ENCODE measurements at regions not wholly inside any gene's neighbourhood (a gene's known extent, or its start where the extent isn't known, plus 50 kb on each side); places are given as distances from the start of the nearest gene placed in this dataset.

DNA sequence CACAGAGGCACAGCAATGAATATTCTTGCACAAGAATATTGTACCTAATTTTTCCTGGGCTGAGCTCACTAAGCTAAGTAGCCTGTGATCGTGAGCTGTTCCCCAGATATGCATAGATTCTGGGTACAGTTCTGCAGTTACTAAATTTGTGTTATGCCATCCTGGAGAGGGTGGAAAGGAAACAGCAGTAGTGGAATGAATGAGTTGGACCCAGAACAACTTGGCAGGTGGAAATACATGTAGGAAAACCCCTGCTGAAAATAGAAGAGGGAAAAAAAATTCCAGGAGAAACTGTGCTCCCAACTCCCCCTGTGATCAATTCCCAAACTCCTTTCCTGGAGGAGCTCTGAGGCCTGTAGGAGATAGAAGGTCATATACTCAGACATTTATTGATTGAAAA is 181.5 kb upstream of the MGAT5 start:
- Histone ChIP-seq H3K9ac (no peak overlapping the region), H3F3A (replicated peaks; ENCODE audit: insufficient read depth) (no peaks in the 10 kb centered on the region), H2AFZ (ENCODE audit: low read depth) (no peak overlapping the region), H3K27ac (ENCODE audit: low read depth in 2 of 2, low read length in 1 of 2) (no peak overlapping the region), H3K27me3 (ENCODE audit: insufficient read depth) (no peaks in the 10 kb centered on the region), H3K4me3 (ENCODE audit: low read depth in 2 of 2, low read length in 1 of 2) (no peak overlapping the region), H4K20me1 (ENCODE audit: insufficient read depth) (no peaks in the 10 kb centered on the region), H3K4me1 (ENCODE audit: control insufficient read depth in 1 of 2, insufficient read depth in 2 of 2, low read depth in 1 of 2, low read length in 1 of 2) (no peaks in the 10 kb centered on the region), H3K79me2 (ENCODE audit: insufficient read depth) (no peaks in the 10 kb centered on the region), H3K36me3 (replicated peaks in 1 of 2; ENCODE audit: control insufficient read depth in 1 of 2, insufficient read depth in 2 of 2, low read length in 1 of 2) (no peaks in the 10 kb centered on the region), H3K9me2 (no peaks in the 10 kb centered on the region), H3K4me2 (no peak overlapping the region), H3K9me3 (no peaks in the 10 kb centered on the region)
- CTCF ChIA-PET: interaction anchor here (1.0 kb wide), 1 partner anchor 47 kb away, joined by 3 read pairs; no protein-coding TSS in a partner anchor
- POLR2A ChIA-PET: no interaction called here
- TF ChIP-seq GATA2 (CRISPR knock-in tag; IDR thresholded peaks at IDR 0.05): no peak
- TF ChIP-seq, protein P1, sequence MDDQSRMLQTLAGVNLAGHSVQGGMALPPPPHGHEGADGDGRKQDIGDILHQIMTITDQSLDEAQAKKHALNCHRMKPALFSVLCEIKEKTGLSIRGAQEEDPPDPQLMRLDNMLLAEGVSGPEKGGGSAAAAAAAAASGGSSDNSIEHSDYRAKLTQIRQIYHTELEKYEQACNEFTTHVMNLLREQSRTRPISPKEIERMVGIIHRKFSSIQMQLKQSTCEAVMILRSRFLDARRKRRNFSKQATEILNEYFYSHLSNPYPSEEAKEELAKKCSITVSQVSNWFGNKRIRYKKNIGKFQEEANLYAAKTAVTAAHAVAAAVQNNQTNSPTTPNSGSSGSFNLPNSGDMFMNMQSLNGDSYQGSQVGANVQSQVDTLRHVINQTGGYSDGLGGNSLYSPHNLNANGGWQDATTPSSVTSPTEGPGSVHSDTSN (IDR thresholded peaks at IDR 0.05): no peak
- no peak for TF ChIP-seq CHD2 (IDR thresholded peaks at IDR 0.05; ENCODE audit: low read length, partially characterized antibody)
- WGBS (ENCODE audit: low lambda C conversion rate): 35% methylated on average over 1 of the region's 1 CpG
- DNase-seq: no peak

DNA sequence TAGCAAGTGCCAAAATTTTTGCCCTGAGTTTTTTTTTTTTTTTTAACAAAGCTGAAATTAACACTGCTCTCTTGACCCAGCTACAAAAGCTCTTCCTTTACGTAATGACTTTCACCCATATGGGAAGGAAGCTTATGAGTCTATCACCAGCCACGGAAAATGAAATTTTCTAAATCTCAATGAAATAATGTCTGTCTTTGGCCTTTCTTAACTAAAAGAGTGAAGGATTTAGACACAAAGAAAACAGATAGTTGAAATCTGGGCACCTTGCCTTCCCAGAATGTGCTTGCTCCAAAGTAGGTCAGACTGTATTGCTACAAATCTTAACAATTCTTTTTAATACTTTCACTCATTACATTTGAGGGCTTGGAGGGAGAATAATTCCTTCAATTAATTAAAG is 180.8 kb upstream of the MGAT5 start:
- WGBS (ENCODE audit: low lambda C conversion rate): 44% methylated on average over 2 of the region's 2 CpGs
- POLR2A ChIA-PET: no interaction called here

DNA sequence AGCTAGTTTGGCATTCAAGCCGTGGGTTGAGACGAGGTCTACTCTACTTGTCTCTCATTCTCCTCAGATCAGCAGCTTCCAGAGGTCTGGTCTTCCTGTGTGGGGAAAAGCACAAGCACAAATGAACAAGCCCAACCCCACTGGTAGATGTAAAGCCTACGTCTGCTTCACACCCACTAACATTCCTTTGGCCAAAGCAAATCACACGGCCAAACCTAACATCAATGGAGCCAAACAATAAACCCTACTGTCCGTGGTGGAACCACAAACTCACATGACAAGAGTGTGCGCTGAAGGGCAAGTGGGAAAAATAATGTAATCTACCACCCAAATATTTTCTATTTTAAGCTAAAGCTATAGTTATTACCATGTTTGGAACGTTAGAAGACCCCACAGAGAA is 179.3 kb upstream of the MGAT5 start:
- POLR2A ChIA-PET: no interaction called here
- Histone ChIP-seq H2AFZ (ENCODE audit: low read depth) (no peak overlapping the region), H3K79me2 (ENCODE audit: insufficient read depth) (no peaks in the 10 kb centered on the region), H3K4me3 (ENCODE audit: low read depth in 2 of 2, low read length in 1 of 2) (no peak overlapping the region), H3K9ac (no peak overlapping the region), H3K27ac (ENCODE audit: low read depth in 2 of 2, low read length in 1 of 2) (no peak overlapping the region), H3K27me3 (ENCODE audit: insufficient read depth) (no peaks in the 10 kb centered on the region), H3F3A (replicated peaks; ENCODE audit: insufficient read depth) (no peaks in the 10 kb centered on the region), H4K20me1 (ENCODE audit: insufficient read depth) (no peaks in the 10 kb centered on the region), H3K36me3 (replicated peaks in 1 of 2; ENCODE audit: control insufficient read depth in 1 of 2, insufficient read depth in 2 of 2, low read length in 1 of 2) (no peaks in the 10 kb centered on the region), H3K9me2 (no peaks in the 10 kb centered on the region), H3K4me2 (no peak overlapping the region), H3K4me1 (ENCODE audit: control insufficient read depth in 1 of 2, insufficient read depth in 2 of 2, low read depth in 1 of 2, low read length in 1 of 2) (peaks cover 0 to 16% of the 10 kb centered on the region in 2 experiments; a peak in 2 of 4 replicates), H3K9me3 (no peaks in the 10 kb centered on the region)
- no peak for DNase-seq
- WGBS (ENCODE audit: low lambda C conversion rate): 27% methylated on average over 7 of the region's 7 CpGs
- CTCF ChIA-PET: interaction anchor here (1.7 to 2.0 kb wide), 2 partner anchors 338 to 376 kb away, joined by 4 read pairs; no protein-coding TSS in a partner anchor
- TF ChIP-seq FOXJ3 (CRISPR knock-in tag; IDR thresholded peaks at IDR 0.05) (no peak), RCOR1 (IDR thresholded peaks at IDR 0.05; ENCODE audit: low read length) (no peak), RFX5 (IDR thresholded peaks at IDR 0.05; ENCODE audit: low read length) (no peak), MEF2A (IDR thresholded peaks at IDR 0.05; ENCODE audit: borderline replicate concordance, low read depth) (no peak), JUND (IDR thresholded peaks at IDR 0.05) (no peak), MXI1 (IDR thresholded peaks at IDR 0.05; ENCODE audit: low read depth, low read length) (no peak), RXRA (IDR thresholded peaks at IDR 0.05; ENCODE audit: borderline replicate concordance, low read depth) (no peak), POLR2AphosphoS5 (IDR thresholded peaks at IDR 0.05; ENCODE audit: low read depth, low read length) (no peak), TAF1 (IDR thresholded peaks at IDR 0.05; ENCODE audit: borderline replicate concordance, low read depth, low read length) (no peak), EP300 (IDR thresholded peaks at IDR 0.05; ENCODE audit: borderline replicate concordance in 1 of 2, low read depth in 1 of 2, low read length in 1 of 2) (no peak)
- TF ChIP-seq, protein P2, sequence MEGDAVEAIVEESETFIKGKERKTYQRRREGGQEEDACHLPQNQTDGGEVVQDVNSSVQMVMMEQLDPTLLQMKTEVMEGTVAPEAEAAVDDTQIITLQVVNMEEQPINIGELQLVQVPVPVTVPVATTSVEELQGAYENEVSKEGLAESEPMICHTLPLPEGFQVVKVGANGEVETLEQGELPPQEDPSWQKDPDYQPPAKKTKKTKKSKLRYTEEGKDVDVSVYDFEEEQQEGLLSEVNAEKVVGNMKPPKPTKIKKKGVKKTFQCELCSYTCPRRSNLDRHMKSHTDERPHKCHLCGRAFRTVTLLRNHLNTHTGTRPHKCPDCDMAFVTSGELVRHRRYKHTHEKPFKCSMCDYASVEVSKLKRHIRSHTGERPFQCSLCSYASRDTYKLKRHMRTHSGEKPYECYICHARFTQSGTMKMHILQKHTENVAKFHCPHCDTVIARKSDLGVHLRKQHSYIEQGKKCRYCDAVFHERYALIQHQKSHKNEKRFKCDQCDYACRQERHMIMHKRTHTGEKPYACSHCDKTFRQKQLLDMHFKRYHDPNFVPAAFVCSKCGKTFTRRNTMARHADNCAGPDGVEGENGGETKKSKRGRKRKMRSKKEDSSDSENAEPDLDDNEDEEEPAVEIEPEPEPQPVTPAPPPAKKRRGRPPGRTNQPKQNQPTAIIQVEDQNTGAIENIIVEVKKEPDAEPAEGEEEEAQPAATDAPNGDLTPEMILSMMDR (IDR thresholded peaks at IDR 0.05): no peak
- TF ChIP-seq, protein P3, sequence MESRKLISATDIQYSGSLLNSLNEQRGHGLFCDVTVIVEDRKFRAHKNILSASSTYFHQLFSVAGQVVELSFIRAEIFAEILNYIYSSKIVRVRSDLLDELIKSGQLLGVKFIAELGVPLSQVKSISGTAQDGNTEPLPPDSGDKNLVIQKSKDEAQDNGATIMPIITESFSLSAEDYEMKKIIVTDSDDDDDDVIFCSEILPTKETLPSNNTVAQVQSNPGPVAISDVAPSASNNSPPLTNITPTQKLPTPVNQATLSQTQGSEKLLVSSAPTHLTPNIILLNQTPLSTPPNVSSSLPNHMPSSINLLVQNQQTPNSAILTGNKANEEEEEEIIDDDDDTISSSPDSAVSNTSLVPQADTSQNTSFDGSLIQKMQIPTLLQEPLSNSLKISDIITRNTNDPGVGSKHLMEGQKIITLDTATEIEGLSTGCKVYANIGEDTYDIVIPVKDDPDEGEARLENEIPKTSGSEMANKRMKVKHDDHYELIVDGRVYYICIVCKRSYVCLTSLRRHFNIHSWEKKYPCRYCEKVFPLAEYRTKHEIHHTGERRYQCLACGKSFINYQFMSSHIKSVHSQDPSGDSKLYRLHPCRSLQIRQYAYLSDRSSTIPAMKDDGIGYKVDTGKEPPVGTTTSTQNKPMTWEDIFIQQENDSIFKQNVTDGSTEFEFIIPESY (IDR thresholded peaks at IDR 0.05; ENCODE audit: borderline replicate concordance, low read depth): no peak

More for the DNA sequence above, 180.8 kb upstream of the MGAT5 start:
- no peak for DNase-seq
- Histone ChIP-seq H3K9me2 (no peaks in the 10 kb centered on the region), H3K9ac (no peak overlapping the region), H3K27ac (ENCODE audit: low read depth in 2 of 2, low read length in 1 of 2) (no peak overlapping the region), H3F3A (replicated peaks; ENCODE audit: insufficient read depth) (no peaks in the 10 kb centered on the region), H3K4me2 (no peak overlapping the region), H3K4me3 (ENCODE audit: low read depth in 2 of 2, low read length in 1 of 2) (no peak overlapping the region), H3K4me1 (ENCODE audit: control insufficient read depth in 1 of 2, insufficient read depth in 2 of 2, low read depth in 1 of 2, low read length in 1 of 2) (peaks cover 0 to 2% of the 10 kb centered on the region in 2 experiments; a peak in 1 of 4 replicates), H3K9me3 (no peaks in the 10 kb centered on the region), H3K79me2 (ENCODE audit: insufficient read depth) (no peaks in the 10 kb centered on the region), H3K36me3 (replicated peaks in 1 of 2; ENCODE audit: control insufficient read depth in 1 of 2, insufficient read depth in 2 of 2, low read length in 1 of 2) (no peaks in the 10 kb centered on the region), H4K20me1 (ENCODE audit: insufficient read depth) (no peaks in the 10 kb centered on the region), H3K27me3 (ENCODE audit: insufficient read depth) (no peaks in the 10 kb centered on the region), H2AFZ (ENCODE audit: low read depth) (no peak overlapping the region)
- TF ChIP-seq CHD2 (IDR thresholded peaks at IDR 0.05; ENCODE audit: low read length, partially characterized antibody): no peak
- TF ChIP-seq POLR2AphosphoS5 (IDR thresholded peaks at IDR 0.05; ENCODE audit: low read depth, low read length): no peak
- TF ChIP-seq TEAD4 (IDR thresholded peaks at IDR 0.05; ENCODE audit: borderline replicate concordance, insufficient read depth): no peak
- no peak for TF ChIP-seq MXI1 (IDR thresholded peaks at IDR 0.05; ENCODE audit: low read depth, low read length)
- no peak for TF ChIP-seq YY1 (IDR thresholded peaks at IDR 0.05; ENCODE audit: low read depth)
- TF ChIP-seq SIN3A (IDR thresholded peaks at IDR 0.05; ENCODE audit: borderline replicate concordance, low read depth, low read length): no peak
- CTCF ChIA-PET: interaction anchor here (1.0 kb wide), 1 partner anchor 46 kb away, joined by 3 read pairs; no protein-coding TSS in a partner anchor
